ENCODE measurements at regions not wholly inside any gene's neighbourhood (a gene's known extent, or its start where the extent isn't known, plus 50 kb on each side); places are given as distances from the start of the nearest gene placed in this dataset.

DNA sequence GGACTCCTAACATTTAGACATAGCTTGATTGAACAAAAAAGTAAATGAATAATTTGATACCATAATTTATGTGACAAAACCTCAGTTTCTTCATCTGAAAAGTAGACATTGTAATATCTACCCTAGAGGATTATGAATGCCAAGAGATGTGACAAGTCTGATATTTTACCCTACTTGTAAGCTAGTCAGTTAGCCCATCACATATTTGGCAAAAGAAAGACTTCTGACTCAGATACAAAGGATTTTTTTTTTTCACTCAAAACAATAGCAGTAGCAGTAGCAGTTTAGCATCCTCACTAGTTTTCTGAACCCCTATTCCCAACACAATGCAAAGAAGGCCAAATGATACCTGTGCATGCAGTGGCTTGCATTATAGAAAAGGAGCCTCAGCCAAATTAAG, 377.3 kb upstream of the E2F7 start:
- TF ChIP-seq ZNF777 (tag by site-specific recombination; IDR thresholded peaks at IDR 0.05; ENCODE audit: borderline replicate concordance): no peak
- no peak for TF ChIP-seq ZSCAN16 (tag by site-specific recombination; IDR thresholded peaks at IDR 0.05)
- TF ChIP-seq, protein P1, sequence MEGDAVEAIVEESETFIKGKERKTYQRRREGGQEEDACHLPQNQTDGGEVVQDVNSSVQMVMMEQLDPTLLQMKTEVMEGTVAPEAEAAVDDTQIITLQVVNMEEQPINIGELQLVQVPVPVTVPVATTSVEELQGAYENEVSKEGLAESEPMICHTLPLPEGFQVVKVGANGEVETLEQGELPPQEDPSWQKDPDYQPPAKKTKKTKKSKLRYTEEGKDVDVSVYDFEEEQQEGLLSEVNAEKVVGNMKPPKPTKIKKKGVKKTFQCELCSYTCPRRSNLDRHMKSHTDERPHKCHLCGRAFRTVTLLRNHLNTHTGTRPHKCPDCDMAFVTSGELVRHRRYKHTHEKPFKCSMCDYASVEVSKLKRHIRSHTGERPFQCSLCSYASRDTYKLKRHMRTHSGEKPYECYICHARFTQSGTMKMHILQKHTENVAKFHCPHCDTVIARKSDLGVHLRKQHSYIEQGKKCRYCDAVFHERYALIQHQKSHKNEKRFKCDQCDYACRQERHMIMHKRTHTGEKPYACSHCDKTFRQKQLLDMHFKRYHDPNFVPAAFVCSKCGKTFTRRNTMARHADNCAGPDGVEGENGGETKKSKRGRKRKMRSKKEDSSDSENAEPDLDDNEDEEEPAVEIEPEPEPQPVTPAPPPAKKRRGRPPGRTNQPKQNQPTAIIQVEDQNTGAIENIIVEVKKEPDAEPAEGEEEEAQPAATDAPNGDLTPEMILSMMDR (tag by site-specific recombination; IDR thresholded peaks at IDR 0.05): no peak
- TF ChIP-seq ZNF629 (tag by site-specific recombination; IDR thresholded peaks at IDR 0.05): no peak

Measured in HEK293 (cell line).